WERI-Rb-1 (cell line): ENCODE measurements at regions not wholly inside any gene's neighbourhood (a gene's known extent, or its start where the extent isn't known, plus 50 kb on each side); places are given as distances from the start of the nearest gene placed in this dataset.
"Not testable (repeated sequence)": the region's sequence is repeated elsewhere in the genome, so short reads cannot be mapped to it uniquely, and the experiment has no call there.

ENCODE experiments used
- DNase-seq: peaks from one replicate; pipeline ENCODE4 v3.0.0-alpha.2; 2020
- H3K27ac ChIP-seq: fragments of 250-450 bp; sonication (Bioruptor Pico); 2 replicates; pipeline ENCODE4 v1.5.1; 2020; ENCODE audit warnings: mild to moderate bottlenecking, moderate library complexity
- H3K27me3 ChIP-seq: fragments of 250-450 bp; sonication (Bioruptor Pico); 2 replicates; pipeline ENCODE4 v1.5.1; 2021; ENCODE audit warnings: mild to moderate bottlenecking, low read depth, moderate library complexity; ENCODE audit not compliant: insufficient read depth, severe bottlenecking
- H3K36me3 ChIP-seq: fragments of 250-450 bp; sonication (Bioruptor Pico); 2 replicates; pipeline ENCODE4 v1.5.1; 2020; ENCODE audit warnings: mild to moderate bottlenecking, moderate library complexity
- H3K4me3 ChIP-seq: 2 replicates; pipeline ENCODE4 v1.5.1; 2011; ENCODE audit warnings: low read depth, mild to moderate bottlenecking, control low read depth, low read length
- H3K9me3 ChIP-seq: fragments of 250-450 bp; sonication (Bioruptor Pico); 2 replicates; pipeline ENCODE4 v1.5.1; 2021; ENCODE audit warnings: mild to moderate bottlenecking, moderate library complexity; ENCODE audit not compliant: severe bottlenecking
- TF ChIP-seq, protein P1 (sequence below): IDR thresholded peaks from 2 replicates; pipeline ENCODE4 v1.5.1; 2011; ENCODE audit warnings: low read depth, mild to moderate bottlenecking, control low read depth, inconsistent platforms, low read length

- Histone ChIP-seq H3K4me3 (no peak overlapping the region), H3K9me3 (no peaks in the 10 kb centered on the region), H3K27ac (no peak overlapping the region), H3K27me3 (no peaks in the 10 kb centered on the region), H3K36me3 (no peaks in the 10 kb centered on the region)
- TF ChIP-seq, protein P1, sequence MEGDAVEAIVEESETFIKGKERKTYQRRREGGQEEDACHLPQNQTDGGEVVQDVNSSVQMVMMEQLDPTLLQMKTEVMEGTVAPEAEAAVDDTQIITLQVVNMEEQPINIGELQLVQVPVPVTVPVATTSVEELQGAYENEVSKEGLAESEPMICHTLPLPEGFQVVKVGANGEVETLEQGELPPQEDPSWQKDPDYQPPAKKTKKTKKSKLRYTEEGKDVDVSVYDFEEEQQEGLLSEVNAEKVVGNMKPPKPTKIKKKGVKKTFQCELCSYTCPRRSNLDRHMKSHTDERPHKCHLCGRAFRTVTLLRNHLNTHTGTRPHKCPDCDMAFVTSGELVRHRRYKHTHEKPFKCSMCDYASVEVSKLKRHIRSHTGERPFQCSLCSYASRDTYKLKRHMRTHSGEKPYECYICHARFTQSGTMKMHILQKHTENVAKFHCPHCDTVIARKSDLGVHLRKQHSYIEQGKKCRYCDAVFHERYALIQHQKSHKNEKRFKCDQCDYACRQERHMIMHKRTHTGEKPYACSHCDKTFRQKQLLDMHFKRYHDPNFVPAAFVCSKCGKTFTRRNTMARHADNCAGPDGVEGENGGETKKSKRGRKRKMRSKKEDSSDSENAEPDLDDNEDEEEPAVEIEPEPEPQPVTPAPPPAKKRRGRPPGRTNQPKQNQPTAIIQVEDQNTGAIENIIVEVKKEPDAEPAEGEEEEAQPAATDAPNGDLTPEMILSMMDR, result no peak
- DNase-seq, result no peak
Measured at GRCh38 chr10:7039859-7040258, 371.0 kb downstream of the SFMBT2 start.

GRCh38 chr10:7038416-7038815 is 372.4 kb downstream of the SFMBT2 start:
- Histone ChIP-seq H3K36me3 (no peaks in the 10 kb centered on the region), H3K27me3 (no peaks in the 10 kb centered on the region), H3K4me3 (no peak overlapping the region), H3K27ac (no peak overlapping the region), H3K9me3 (no peaks in the 10 kb centered on the region)
- DNase-seq, result no peak
- TF ChIP-seq, protein P1, result no peak

- DNase-seq, H3K9me3 ChIP-seq, H3K27me3 ChIP-seq, H3K27ac ChIP-seq, H3K36me3 ChIP-seq, H3K4me3 ChIP-seq: not testable (repeated sequence)
Measured at GRCh38 chr10:7037434-7037833, 373.4 kb downstream of the SFMBT2 start.

GRCh38 chr10:7036951-7037350 is 373.9 kb downstream of the SFMBT2 start:
- TF ChIP-seq, protein P1, result no peak
- H3K27ac ChIP-seq, result no peak overlapping the region
- no peak for DNase-seq
- no peaks in the 10 kb centered on the region for H3K36me3 ChIP-seq
- H3K27me3 ChIP-seq, result no peaks in the 10 kb centered on the region
- no peak overlapping the region for H3K4me3 ChIP-seq
- no peaks in the 10 kb centered on the region for H3K9me3 ChIP-seq

GRCh38 chr10:7035126-7035761 is 375.6 kb downstream of the SFMBT2 start:
- Histone ChIP-seq H3K27ac (no peak overlapping the region), H3K4me3 (no peak overlapping the region), H3K36me3 (no peaks in the 10 kb centered on the region), H3K9me3 (no peaks in the 10 kb centered on the region), H3K27me3 (no peaks in the 10 kb centered on the region)
- DNase-seq, result no peak
- TF ChIP-seq, protein P1, result no peak

- no peak for DNase-seq
- no peak overlapping the region for H3K4me3 ChIP-seq
- H3K27me3 ChIP-seq, result no peaks in the 10 kb centered on the region
- no peaks in the 10 kb centered on the region for H3K36me3 ChIP-seq
- TF ChIP-seq, protein P1, result no peak
- no peak overlapping the region for H3K27ac ChIP-seq
- H3K9me3 ChIP-seq, result no peaks in the 10 kb centered on the region
Measured at GRCh38 chr10:7033031-7033430, 377.8 kb downstream of the SFMBT2 start.
